ENCODE measurements at regions not wholly inside any gene's neighbourhood (a gene's known extent, or its start where the extent isn't known, plus 50 kb on each side); places are given as distances from the start of the nearest gene placed in this dataset.

DNA sequence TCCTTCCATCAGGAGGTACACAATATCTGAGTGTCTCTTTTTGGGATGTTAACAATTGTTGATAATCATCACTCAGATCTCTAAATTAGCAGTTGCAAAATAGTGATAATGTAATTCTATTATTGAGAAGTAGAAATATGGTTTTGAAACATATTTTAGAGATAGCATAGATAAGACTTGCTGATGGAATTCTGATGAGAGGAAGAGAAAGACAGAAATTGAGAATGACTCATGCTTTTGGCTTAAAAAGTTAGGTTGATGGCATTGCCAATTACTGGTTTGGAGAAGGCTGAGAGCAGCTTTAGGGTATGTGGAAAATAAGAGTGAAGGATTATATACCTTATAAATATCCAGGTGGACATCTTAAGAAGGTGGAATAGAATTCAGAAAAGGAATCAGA, 106.4 kb upstream of the EDNRB start:
- DNase-seq: no peak

DNA sequence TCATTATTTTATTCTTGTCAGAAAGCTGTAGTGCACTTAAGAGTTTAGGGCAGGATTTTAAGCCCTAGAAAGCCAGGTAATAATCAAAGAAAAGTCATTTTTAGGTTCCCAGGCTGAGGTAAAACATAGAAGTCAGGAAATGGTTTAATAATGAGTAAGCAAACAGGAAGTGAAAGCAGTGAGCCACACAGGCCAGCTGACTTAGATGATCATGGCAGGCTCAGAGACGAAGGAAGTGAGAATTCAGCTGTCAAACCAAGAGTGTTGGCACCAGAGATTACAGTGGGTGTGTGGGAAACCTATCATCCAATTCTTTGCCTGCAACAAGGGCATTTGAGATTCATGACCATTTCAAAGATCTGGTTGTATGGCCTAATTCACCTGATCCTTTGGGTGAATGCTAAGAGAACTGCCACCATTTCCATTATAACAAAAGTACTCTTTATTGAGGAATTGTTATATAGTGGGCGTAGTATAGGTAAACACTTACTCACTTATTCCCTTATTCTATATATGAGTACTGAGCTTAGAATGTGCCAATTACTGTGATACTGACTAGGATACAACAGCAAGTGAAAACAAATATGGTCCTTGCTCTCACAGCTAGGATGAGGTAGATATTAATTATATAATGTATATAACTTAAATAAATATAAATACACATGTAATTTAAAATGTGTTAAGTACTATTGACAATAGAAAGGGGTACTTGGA, 103.7 kb upstream of the EDNRB start:
- peak in 7 of 58 donors; percentile 0 to 5 (median 3) for DNase-seq

DNA sequence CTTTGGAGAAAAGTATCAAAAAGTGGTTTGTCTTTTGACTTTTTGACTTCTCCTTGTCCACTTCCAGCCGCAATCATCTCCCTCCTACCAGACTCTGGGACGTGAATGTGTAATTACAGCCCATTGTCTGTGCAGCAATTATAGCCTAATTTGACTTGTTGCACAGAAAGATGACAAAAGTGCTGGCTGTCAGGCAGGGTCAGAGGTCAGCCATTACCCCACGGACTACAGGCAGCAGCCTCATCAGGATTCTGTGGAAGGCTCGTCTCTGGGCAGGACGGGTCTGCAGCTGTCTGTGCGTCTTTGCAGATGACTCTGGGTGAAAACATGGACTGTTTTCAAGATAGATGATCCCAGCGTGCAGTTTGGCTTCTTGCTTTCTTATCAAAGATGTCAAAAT, 102.2 kb upstream of the EDNRB start:
- peak in 4 of 58 donors; percentile 1 to 4 (median 2) for DNase-seq

DNA sequence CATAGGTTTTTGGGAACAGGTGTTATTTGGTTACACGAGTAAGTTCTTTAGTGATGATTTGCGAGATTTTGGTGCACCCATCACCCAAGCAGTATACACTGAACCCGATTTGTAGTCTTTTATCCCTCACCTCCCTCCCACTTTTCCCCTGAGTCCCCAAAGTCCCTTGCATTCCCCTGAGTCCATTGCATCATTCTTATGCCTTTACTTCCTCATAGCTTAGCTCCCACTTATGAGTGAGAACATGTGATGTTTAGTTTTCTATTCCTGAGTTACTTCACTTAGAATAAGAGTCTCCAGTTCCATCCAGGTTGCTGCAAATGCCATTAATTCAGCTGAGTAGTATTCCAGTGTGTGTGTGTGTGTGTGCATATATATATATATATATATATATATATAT, 97.2 kb upstream of the EDNRB start:
- no peak for DNase-seq

DNA sequence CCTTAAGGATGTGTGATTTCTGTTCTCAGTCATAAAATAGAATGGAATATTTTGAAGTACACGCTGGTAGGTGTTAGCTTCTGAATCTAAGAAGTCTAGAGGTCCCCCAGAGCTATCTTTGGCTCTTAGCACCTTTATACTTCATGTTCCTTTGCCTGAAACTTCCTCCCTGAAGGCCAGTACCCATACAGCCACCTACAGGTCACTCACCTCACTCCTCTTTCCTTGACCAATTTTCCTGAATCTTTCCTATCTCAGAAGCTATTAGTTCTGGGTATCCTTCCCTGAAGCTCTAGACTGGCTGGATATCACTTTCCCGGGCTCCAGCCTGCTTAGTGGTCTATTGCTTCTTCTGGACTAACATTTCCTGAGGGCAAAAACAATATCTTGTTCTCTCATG, 93.4 kb upstream of the EDNRB start:
- no peak for DNase-seq

DNA sequence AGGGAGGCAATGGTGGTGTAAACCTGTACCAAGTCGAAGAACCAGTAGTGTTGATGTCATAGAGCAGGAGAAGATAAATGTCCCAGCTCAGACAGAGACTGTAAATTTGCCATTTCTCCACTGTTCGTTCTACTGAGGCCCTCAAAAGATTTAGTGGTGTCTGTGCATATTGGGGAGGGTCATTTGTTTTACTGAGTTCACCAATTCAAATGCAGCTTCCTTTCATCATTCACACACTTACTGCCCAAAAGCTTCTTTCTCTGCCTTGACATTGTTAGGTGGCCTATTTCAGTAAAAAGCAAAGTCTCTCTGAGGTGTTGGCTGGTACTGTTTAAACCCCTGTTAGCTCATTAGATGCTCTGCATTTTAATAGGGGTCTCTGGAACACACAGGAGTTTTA, 86.2 kb upstream of the EDNRB start:
- peak in 1 of 58 donors; percentile 7 for DNase-seq

DNA sequence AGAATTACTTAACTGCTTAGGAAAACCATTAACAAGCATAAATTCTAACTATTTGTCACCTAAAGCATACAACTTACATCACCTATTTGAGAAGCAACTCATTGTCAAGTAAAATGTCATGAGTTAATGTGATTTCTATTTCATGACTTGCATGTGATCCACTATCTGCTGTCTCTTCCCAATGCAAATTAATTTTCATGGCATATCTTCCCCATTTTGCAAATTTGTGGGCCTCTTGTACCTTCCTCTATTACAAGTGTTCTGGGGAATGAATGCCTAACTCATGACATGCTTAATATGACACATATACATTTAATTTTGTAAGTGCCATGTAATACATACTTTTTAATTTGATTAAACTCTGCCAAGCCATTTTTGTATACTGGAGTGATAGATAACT, 81.1 kb upstream of the EDNRB start:
- no peak for DNase-seq

DNA sequence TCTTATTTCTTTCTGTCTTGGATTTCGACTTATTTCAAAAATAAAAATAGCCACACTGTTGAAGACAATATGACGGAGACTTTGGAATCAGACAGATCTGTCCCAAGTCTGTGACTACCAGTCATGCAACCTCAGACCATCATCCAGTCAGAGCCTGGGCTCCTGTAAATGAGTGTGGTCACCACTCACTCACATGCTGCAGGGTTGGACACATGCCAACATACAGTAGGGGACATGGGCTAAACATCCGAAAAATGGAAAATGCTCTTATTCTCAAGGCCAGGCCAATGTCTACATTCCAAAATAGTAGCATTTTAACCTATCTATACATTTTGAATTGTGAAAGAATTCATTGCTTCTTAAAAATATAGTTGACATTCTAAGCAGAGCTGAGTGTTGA, 75.5 kb upstream of the EDNRB start:
- DNase-seq: no peak

DNA sequence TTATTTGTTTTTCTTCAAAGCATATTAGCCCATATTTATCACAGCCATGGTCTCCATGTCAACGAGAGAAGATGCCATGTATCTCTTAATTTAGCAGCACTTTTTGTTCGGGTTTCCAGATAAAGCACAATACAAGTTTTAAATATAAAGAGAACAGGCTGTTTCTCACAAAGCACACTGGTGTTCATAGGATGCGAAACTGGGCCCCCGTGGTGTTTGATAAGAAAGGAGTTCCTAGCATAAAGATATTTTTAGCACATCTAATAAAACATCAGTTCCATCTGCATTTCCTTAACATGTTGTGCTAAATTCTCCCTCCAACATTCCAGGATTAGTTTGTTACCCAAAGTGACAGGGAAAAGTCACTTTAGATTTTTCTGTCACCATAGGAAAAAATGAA, 72.4 kb upstream of the EDNRB start:
- DNase-seq: peak in 5 of 58 donors; percentile 1 to 30 (median 3)

DNA sequence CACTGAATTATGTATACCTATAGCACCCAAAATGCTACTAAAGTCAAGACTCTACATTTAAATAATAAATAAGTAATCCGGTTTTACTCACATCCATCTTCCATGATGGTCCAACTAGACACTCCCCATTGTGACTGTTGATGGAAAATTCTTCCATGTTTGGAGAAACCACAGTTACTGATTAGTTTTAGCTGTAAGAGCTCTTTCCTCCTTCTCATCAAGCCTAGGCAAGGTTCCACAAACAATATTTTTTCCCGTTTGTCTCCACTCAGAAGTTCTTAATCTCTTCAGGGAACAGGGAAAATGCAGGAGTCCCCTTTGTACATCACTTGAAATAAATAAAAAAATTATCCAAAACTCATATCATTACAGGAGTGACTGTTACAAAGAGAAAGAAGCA, 70.7 kb upstream of the EDNRB start:
- no peak for DNase-seq

DNA sequence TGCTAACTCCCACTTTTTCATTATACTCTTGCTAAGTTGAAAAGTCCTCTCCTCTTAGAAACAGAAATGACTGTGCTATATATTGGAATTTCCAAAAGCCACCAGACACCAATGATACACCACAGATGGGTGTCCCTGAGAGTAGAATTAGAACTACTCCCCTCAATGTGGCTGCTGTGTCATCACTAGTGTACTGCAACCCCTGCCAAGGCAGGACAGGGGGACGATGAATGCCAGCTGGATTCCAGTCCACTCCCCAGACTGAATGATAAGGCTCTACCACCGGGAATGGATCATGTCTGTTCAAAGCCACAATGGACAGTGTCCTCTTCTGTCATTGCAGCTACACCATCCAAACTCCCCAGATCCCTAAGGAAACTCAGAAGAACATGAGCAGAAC, 69.7 kb upstream of the EDNRB start:
- no peak for DNase-seq

DNA sequence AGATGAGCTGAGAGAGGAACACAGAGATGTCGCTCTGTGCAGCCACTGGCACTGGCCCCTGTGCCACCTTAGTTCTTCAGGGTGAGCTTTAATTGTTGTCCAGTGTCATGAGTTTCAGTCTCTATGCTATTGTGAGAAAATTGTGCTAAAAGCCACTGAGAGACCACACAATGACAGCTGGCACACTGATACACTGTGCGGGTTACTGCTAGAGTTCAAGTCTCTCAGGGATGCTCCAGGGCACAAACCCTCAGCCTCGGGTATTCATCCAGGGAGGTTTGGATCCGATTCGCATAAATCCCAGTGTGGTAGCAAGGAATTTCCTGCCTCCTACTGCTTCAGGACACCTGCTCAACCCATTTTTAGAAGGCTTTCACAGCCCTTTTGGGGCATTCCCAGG, 68.1 kb upstream of the EDNRB start:
- DNase-seq: no peak

DNA sequence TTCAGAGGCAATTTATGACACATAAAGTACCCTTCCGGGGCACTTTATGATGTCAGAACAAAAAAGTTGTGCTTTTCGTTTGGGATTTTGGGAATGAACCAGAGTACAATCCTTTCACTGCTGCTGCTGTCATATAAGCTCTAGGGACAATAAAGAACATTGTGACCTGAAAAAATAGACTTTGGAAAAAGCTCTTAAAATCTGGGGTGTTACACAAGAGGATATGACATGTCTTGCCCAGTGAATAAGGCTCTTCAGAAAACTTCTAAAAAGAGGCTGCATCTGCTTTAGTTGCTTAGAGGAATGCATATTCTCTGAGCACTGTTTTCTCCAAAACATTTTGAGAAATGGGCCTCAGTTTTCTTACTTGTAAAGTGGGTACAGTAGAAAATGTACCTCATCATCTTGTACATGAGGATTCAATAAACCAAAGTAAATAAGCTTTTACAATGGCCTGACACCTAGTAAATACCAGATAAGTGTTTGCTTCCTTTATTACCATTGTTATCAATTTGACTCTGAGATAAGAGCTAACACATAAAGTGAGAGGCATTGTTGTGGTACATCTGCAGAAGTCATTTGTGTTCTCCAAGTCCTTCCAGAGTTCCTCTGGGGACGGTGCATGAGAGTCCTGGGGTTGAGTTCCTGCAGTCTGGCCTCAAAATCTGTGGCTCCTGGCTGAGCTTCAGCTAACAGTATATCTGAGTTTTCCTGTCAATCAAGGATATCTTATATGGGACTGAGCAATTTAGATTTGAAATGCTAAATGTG, 67.4 kb upstream of the EDNRB start:
- DNase-seq: no peak

DNA sequence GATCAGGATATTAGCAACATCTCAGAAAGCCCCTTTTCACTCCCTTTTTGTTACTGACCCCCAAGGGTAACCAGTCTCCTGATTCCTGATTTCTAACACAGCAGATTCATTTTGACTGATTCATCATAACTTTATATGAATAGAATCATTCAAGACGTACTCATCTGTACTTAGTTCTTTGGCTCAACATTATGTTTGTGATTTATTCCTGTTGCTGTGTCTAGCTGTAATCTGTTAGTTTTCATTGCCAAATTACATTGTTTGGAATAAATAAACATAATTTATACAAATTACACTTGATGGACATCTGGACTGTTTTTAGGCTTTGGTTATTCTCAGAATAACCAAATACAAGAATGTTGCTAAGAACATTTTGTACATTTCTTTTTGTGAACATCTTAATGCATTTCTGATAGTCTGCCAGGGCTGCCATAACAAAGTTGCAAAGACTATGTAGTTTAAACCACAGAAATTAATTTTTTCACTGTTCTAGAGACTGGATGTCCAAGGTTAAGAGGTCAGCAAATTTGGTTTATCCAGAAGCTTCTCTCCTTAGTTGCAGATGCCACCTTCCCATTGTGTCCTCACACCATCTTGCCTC, 62.8 kb upstream of the EDNRB start:
- no peak for DNase-seq

DNA sequence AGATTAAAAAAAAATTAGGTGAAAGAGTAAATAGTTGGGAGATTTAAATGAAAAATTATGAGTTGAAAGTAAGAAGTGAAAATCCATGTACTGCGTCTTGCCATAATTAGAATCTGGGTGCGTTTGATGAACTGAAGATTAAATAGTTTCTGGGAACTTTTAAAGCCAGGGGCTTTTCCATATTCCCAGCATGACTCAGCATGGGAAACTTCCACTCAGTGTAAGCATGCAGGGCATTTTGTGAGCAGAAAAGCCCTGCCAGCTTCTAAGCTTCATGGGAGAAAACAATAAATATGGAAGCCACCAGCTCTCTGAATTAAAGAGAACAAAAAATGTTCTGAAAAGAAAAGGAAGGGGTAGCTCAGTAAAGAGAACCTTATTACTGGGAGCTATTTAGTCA, 62.0 kb upstream of the EDNRB start:
- DNase-seq: peak in 3 of 58 donors; percentile 1 to 3 (median 2)

DNA sequence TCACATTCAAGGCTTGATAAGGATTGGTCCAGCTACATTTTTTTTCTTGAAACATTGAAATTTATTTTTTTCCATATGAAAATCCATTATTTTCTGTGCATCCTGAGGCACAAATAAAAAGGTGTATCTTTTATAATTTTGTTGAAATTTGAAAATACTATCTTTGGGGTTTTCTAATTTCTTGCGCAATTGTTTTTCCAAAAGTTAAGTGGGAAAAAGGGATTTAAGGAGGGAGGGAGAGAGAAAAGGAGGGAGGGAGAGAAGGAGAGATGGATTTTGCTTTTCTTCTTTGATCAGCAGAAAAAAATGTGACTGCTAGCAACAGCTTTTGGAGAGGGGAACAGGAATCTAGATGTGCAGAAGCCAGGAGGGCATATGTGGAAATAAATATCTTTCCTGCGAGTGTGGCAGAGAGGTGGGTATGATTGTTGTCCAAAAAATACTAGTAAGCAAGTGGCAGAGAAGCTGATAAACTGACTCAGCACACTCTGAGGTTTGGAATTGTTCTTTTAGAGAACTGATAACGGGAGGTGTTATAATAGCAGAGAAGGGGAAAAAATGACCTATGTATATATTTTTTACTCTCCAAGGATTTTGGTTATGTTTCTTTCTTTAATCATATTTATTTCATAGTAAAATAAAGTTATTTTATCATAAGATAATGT, 61.2 kb upstream of the EDNRB start:
- no peak for DNase-seq

DNA sequence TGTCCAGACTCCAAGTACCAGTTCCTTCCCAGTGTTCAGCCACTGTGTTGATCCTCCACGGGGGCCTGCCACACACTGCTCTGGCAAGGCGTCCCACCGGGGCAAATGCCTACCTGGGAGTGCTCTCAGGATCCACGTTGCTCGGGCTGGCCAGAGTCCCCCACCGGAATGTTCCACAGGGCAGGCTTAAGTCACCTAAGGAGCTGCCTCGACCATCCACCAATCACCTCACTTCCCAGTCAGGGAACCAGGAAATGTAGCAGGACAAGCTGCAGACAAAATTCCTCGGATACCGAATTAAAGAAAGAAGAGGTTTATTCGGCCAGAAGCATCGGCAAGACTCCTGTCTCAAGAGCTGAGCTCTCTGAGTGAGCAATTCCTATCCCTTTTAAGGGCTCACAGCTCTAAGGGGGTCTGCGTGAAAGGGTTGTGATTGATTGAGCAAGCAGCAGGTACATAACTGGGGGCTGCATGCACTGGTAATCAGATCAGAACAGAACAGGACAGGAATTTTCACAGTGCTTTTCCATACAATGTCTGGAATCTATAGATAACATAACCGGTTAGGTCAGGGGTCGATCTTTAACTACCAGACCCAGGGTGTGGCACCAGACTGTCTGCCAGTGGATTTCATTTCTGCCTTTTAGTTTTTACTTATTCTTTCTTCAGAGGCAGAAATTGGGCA, 56.9 kb upstream of the EDNRB start:
- no peak for DNase-seq

DNA sequence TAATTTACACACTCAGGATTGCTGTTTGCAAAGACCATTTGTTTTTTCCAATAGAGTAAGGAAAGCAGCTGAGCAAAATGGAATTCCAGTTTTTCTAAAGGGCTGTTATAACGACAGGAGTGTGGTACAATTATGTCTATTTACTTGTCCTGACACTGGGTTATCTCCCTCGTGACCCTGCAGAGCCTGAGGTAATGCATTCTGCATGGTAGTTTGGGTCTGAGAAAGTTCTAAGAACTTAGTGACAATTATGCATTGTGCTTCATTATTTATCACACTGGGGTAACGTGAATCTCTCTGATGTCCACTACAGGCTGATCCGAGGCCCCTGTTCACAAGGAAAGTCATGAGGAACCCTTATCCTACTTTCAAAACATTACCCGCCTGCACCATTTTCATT, 50.7 kb upstream of the EDNRB start:
- no peak for DNase-seq
